Activated CD8-positive, alpha-beta memory T cell treated with anti-CD3 and anti-CD28 coated beads, Interleukin-2, amount 50 U/mL, for 48 hours (primary cell): ENCODE measurements at regions not wholly inside any gene's neighbourhood (a gene's known extent, or its start where the extent isn't known, plus 50 kb on each side); places are given as distances from the start of the nearest gene placed in this dataset.
"Not testable (repeated sequence)": the region's sequence is repeated elsewhere in the genome, so short reads cannot be mapped to it uniquely, and the experiment has no call there.

Source experiments
- DNase-seq: peaks from one replicate; pipeline ENCODE4 v3.0.0-alpha.2; 2020

DNA sequence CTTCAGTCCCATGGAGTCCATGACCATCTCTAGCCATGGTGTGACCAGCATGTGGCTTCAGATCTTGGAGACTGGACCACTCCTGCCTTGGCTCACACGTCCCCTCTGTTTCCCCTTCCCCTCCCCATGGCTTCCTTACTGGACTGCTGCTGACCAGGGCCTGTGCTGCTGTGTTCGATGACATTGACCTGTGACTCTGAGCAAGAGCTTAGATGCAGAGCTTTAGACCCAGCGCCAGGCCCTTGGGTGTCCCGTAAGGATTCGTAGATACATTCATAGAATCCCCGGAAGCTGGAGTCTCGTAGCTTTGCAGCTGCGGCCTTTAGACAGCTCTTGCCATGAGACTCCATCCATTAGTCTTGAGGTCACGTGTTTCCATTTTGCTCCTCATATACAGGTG lies 96.3 kb downstream of the NPIPB11 start:
- not testable (repeated sequence) for DNase-seq

DNA sequence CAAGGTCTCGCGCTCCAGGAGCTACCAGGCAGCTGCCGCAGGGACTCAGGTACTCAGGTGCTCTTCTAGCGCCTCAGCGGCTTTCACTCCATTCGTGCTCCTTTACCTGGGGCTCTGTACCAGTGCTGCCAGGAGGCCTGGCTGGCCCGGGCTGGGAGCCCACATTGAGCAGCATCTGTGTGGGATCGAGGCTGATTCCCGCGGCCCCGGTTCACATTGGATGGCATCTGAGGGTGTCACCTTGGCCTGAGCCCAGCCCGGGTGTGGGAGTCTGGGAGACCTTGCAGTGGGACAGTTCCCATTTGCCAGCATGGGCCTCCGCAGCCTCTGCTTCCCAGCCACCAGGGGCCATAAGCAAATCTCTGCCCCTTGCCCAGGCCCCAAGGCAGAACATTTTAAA lies 96.9 kb downstream of the NPIPB11 start:
- DNase-seq = not testable (repeated sequence)

GRCh38 chr16:29308644-29309546 lies 97.6 kb downstream of the NPIPB11 start:
- no peak for DNase-seq

DNA sequence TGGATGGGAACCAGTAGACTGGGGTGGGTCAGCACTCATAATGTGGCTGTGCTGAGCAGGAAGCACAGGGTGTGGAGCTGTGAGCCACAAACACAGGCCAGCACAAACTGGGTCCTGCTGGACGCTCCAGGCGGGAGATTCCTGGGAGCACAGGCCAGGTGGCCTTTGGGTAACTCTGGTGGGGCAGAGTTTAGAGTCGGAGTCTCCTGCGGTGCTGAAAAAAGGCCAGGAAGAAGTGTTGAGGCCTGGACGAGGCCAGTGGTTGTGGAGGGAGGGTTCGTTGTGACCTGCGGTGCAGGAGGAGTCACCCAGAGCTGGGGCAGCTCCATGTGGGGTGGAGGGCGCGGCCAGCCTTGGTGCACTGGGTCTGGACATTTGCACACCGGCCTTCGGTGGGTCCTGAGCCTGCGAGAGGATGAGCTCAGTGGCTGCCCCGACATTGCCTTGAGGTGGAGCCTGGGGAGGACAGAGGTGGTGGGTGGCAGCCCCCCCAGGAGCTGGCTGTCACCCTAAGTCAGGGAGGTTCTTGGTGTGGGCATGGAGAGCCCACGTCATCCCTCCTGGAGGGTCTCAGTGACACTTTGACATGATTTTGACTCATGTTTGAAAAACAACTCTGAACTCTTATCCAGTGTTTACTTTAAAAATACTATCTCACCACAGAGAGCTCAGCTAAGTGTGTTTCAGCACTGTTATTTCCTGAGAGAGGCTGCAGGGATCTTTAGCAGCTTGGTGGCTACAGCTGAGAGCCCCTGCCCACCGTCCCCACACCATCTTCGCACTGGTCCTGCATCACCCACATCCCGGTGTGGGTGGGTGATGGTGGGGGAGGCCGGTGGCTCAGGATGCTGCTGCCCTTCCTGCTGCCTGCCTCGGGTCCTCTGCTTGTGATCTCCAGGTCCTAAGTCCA lies 98.7 kb downstream of the NPIPB11 start:
- no peak for DNase-seq

- DNase-seq = no peak
Observed at GRCh38 chr16:29306943-29307597, 99.4 kb downstream of the NPIPB11 start.

GRCh38 chr16:29306201-29306600 lies 100.3 kb downstream of the NPIPB11 start:
- DNase-seq = no peak

GRCh38 chr16:29305018-29305417 lies 101.5 kb downstream of the NPIPB11 start:
- DNase-seq = not testable (repeated sequence)

DNA sequence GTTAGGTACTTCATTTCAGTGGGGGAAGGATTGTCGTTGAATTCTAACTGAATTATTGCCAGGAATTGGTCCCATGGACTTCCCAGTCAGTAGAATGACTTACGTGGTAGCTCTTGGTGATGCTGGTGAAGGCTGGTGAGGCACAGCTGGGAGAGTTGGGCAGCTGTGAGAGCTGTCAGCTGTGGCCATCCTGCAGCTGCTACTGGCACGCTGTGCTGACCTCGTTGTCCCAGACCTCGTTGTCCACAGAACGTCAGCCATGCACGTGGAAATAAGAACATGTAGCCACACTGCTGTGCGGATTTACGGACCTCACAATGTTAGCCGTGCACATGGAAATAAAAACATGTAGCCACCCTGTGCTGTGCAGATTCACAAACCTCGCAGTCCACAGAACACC lies 102.3 kb downstream of the NPIPB11 start:
- DNase-seq = no peak

- DNase-seq = no peak
Observed at GRCh38 chr16:29303520-29303919, 103.0 kb downstream of the NPIPB11 start.

DNA sequence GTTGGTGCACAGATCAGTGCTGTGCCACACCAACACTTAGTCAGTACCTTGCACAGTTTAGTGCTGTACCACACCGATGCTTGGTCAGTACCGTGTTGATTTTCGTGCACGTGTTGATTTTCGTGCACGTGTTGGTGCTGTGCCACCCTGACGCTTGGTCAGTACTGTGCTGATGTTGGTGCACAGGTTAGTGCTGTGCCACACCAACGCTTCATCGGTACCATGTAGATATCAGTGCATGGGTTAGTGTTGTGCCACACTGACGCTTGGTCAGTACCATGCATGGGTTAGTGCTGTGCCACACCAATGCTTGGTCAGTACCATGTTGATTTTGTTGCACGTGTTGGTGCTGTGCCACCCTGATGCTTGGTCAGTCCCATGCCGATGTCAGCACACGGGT lies 103.5 kb downstream of the NPIPB11 start:
- DNase-seq = no peak

- not testable (repeated sequence) for DNase-seq
Observed at GRCh38 chr16:29302433-29302832, 104.1 kb downstream of the NPIPB11 start.

DNA sequence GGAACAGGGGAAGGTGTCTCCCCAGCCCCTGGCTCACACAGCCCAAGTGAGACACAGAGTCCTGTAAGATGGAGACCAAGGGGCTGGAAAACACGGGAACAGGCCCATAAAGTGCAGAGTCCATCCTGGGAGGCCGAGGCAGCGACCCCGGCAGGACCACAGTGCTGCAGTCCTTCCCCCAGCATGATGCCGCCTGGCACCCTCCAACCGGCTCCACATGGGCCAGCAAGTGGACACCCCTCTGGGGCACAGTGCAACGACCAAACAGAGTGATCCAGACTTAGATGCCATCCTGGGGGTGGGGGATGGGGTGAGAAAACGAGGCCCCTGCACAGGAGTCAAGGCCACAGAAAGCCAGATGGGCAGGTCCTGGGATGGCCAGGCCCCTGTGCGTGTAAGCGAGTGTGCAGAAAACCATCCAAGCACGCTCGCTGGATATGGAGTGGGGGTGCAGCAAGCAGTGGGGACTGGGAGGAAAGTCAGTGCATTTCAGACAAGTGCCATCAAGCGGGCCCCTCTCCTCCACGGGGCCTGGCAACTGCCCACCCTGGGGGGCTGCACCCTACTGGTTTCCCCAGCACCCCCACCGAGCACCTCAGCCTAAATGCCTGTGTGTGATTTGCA lies 104.7 kb downstream of the NPIPB11 start:
- DNase-seq = not testable (repeated sequence)

DNA sequence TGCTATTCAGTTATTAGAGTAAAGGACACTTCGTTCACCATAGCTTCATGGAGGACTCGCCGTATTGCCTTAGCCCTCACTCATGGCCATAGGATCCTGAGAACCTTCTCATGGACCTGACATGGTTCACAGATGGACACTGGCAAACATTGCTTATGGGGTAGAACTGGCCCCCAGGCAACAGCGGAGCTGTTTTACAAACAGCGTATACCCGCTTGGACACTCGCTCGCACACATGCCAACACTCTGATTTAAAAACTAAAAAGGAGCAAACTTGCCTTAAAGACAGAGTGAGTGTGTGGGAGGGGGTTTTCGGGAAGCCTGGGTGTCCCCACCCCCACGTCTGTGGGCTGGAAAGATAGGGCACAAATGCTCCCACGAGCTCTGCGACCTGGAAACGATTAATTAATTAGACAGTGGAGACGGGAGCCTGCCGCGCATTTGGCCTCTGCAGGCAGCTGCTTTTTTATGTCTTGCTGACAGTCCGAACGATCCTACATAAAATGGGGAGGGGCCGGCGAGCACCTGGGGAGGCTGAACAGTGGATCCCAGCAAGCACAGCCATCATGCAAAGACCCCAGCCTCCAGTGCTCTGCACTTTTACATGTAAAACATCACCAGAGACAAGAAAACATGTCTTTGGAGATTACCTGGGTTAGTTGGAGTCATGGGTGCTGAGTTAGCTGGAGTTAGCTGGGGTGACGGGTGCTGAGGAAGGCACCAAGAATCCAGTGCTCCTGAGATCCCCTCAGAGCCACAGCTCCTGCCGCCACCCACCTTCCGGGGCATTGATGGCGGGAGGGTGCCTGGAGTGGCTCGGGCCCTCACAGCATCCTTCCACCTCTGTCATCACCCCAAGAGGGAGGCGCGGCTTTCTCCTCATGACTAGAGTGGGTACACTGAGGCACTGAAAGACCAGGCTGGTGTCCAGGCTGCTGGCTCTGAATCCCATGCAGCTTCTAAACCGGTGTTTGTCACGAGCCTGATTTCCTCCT lies 105.7 kb downstream of the NPIPB11 start:
- DNase-seq = not testable (repeated sequence)

DNA sequence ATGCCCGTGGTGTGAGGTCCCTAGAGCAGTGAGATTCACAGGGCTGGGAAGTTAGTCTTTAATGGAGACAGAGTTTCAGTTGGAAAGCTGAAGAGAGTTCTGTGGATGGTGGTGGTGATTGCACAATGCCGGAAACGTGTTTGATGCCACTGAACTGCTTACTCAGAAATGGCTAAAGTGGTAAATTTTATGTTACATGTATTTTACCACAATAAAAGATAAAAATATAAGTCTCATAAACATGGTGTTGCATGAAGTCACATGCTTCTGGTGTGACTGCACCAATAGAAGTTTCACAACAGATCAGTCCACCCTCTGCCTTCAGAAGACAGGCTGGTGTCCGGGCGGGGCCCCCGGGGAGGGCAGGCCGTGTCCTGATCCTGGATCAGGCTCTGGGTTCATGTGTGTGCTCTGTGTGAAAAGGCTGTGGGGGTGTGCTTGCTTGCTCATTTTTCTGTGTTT lies 106.5 kb downstream of the NPIPB11 start:
- not testable (repeated sequence) for DNase-seq

DNA sequence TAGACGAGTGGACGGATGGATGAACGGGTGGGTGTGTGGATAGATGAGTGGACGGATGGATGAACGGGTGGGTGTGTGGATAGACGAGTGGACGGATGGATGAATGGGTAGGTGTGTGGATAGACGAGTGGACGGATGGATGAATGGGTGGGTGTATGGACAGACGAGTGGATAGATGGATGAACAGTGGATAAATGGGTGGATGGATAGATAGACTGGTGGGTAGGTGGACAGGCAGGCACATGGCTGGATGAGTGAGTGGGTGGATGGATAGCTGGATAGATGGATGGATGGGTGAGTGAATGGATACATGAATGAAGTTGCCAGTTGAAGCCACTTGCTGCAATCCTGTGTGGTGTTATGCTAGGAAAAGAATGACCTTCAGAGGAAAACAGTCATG lies 107.5 kb downstream of the NPIPB11 start:
- not testable (repeated sequence) for DNase-seq

DNA sequence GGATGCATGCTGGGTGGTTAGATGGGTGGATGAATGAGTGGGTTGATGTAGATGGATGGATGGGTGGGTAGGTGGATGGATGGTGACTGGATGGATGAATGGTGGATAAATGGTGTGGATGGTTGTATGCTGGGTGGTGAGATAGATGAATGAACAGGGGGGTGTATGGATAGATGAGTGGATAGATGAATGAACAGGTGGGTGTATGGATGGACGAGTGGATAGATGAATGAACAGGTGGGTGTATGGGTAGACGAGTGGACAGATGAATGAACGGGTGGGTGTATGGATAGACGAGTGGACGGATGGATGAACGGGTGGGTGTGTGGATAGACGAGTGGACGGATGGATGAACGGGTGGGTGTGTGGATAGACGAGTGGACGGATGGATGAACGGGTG lies 108.2 kb downstream of the NPIPB11 start:
- DNase-seq = not testable (repeated sequence)

DNA sequence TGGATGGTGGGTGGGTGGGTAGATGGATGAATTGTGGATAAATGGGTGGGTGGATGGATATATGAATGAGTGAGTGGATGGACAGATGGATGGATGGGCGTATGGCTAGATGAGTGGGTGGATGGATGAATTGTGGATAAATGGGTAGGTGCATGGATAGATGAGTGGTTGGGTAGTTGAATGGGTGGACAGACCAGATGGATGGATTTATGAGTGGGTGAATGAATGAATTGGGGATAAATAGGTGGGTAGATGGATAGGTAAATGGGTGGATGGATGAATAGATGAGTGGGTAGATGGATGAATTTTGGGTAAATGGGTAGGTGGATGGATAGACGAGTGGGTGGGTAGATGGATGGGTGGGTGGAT lies 108.7 kb downstream of the NPIPB11 start:
- not testable (repeated sequence) for DNase-seq

- not testable (repeated sequence) for DNase-seq
Observed at GRCh38 chr16:29297144-29297808, 109.2 kb downstream of the NPIPB11 start.

- DNase-seq = not testable (repeated sequence)
Observed at GRCh38 chr16:29296176-29296575, 110.3 kb downstream of the NPIPB11 start.

DNA sequence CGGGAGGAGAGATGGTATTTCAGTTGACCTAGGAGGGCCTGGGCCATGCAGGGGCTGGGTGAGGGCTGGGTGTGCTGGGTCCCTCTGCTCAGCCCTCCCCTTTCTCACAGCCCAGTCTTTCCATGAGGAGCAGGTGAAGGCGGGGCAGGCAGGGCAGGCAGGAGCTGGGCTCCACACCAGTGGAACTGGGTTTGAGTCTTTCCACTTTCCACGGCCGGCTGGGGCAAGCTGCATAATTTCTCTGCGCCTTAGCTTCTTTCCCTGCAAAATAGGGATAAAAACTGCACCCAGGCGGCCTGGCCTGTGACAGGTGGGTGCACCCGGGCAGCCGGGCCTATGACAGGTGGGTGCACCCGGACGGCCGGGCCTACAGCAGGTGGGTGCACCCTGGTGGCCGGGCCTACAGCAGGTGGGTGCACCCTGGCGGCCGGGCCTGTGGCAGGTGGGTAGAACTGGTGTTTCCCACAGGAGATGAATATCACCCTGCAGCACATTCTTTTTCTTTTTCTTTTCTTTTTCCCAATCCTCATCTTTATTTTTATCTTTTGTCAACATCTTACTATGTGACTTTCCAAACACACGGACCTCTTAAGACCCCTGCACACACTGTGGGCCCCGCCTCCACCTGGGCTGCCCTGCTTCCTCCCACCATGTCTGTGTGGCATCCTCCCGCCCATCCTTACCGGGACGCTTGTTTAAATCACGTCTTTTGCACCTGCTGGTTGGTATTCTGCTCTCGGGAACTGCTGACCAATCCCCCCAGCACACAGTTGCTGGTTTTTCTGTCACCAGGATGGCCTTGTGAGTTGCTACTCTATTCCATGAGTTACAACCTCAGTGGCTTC lies 111.3 kb downstream of the NPIPB11 start:
- DNase-seq = not testable (repeated sequence)
